A673 (cell line): ENCODE measurements at regions not wholly inside any gene's neighbourhood (a gene's known extent, or its start where the extent isn't known, plus 50 kb on each side); places are given as distances from the start of the nearest gene placed in this dataset.

ENCODE experiments used
- CTCF ChIP-seq: fragments of 300-800, 200-600 bp; sonication (generic); conservative IDR thresholded peaks from 2 replicates; pipeline ENCODE4 v1.5.1; 2017; ENCODE audit warnings: low read depth, mild to moderate bottlenecking, antibody characterized with exemption, low read length, moderate library complexity, mixed read lengths
- EZH2 ChIP-seq: fragments of 200-600 bp; sonication (generic); IDR thresholded peaks from 2 replicates; pipeline ENCODE4 v1.6.1; 2017; ENCODE audit warnings: borderline replicate concordance, low read depth, mild to moderate bottlenecking, mixed read lengths, antibody characterized with exemption, low read length; ENCODE audit not compliant: poor library complexity, severe bottlenecking

- TF ChIP-seq CTCF = no peak
- TF ChIP-seq EZH2 = no peak
These were observed 259.7 kb upstream of the IRX2 start for GRCh38 chr5:3010953-3011763.
